HL-60 (cell line): ENCODE measurements at regions not wholly inside any gene's neighbourhood (a gene's known extent, or its start where the extent isn't known, plus 50 kb on each side); places are given as distances from the start of the nearest gene placed in this dataset.

ENCODE experiments used
- DNase-seq, 2 experiments: peaks; one replicate each; pipeline ENCODE4 v3.0.0-alpha.2; 2010 to 2020; ENCODE audit warnings: low read depth in 1 of 2, low spot score in 1 of 2
- H3K27ac ChIP-seq: fragments of 250-450 bp; sonication (Bioruptor Pico); replicated peaks from 2 replicates; pipeline ENCODE4 v1.5.1; 2020; ENCODE audit warnings: mild to moderate bottlenecking, moderate library complexity
- H3K27me3 ChIP-seq: fragments of 250-450 bp; sonication (Bioruptor Pico); 2 replicates; pipeline ENCODE4 v1.5.1; 2021; ENCODE audit warnings: mild to moderate bottlenecking, moderate library complexity; ENCODE audit not compliant: insufficient read depth, poor library complexity, severe bottlenecking
- H3K4me3 ChIP-seq: replicated peaks from 2 replicates; pipeline ENCODE4 v1.5.1; 2011; ENCODE audit warnings: mild to moderate bottlenecking, control low read depth, low read length; ENCODE audit not compliant: insufficient read depth
- GABPA ChIP-seq: IDR thresholded peaks from 2 replicates; pipeline ENCODE4 v1.6.1; 2012; ENCODE audit warnings: low read depth
- POLR2AphosphoS5 ChIP-seq: IDR thresholded peaks from 2 replicates; pipeline ENCODE4 v1.6.1; 2012; ENCODE audit warnings: low read depth
- SPI1 ChIP-seq: IDR thresholded peaks from 2 replicates; pipeline ENCODE4 v1.6.1; 2012; ENCODE audit warnings: low read depth, mild to moderate bottlenecking, borderline replicate concordance
- TF ChIP-seq, protein P1 (sequence below): IDR thresholded peaks from 2 replicates; pipeline ENCODE4 v1.6.1; 2012; ENCODE audit warnings: low read depth; ENCODE audit not compliant: insufficient replicate concordance
- TF ChIP-seq, protein P2 (sequence below): IDR thresholded peaks from one replicate; pipeline ENCODE4 v1.5.1; 2011; ENCODE audit warnings: low read length, control low read depth, inconsistent platforms; ENCODE audit not compliant: insufficient read depth

DNA sequence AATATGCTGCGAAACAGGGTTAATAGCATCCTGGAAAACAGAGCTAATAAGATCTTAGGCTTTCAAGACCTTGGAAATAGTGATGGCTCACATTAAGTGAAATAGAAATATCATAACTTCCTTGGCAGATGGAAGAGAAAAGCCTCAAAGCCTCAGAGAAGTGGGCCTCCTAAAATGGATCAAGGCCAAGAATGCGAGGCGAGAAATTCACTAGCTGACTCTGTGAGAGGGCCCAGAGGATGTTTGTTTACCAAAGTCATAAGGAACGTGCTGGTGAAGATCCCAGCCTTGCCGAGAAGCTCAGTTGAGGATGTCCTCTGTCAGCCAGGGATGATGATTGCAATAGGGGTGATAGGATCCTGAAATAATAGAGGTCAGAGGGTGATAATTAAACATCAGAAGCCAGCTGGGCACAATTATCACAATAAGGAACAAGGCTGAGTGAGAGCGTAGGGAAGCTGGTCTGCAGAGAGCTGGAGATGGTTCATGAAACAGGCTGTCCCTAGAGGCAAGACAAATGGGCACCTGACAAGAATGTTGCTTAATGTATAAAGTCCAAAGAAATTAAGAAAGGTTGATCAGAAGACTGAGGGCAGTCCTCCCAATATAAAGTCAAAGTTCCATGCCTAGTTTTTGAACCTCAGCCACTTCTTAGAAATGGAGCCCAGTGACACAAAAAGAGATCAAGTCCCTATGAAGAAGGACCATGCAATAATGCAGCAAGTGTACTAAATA is 101.7 kb upstream of the COG2 start:
- no peak for DNase-seq
- no peak for TF ChIP-seq GABPA
- TF ChIP-seq, protein P1, sequence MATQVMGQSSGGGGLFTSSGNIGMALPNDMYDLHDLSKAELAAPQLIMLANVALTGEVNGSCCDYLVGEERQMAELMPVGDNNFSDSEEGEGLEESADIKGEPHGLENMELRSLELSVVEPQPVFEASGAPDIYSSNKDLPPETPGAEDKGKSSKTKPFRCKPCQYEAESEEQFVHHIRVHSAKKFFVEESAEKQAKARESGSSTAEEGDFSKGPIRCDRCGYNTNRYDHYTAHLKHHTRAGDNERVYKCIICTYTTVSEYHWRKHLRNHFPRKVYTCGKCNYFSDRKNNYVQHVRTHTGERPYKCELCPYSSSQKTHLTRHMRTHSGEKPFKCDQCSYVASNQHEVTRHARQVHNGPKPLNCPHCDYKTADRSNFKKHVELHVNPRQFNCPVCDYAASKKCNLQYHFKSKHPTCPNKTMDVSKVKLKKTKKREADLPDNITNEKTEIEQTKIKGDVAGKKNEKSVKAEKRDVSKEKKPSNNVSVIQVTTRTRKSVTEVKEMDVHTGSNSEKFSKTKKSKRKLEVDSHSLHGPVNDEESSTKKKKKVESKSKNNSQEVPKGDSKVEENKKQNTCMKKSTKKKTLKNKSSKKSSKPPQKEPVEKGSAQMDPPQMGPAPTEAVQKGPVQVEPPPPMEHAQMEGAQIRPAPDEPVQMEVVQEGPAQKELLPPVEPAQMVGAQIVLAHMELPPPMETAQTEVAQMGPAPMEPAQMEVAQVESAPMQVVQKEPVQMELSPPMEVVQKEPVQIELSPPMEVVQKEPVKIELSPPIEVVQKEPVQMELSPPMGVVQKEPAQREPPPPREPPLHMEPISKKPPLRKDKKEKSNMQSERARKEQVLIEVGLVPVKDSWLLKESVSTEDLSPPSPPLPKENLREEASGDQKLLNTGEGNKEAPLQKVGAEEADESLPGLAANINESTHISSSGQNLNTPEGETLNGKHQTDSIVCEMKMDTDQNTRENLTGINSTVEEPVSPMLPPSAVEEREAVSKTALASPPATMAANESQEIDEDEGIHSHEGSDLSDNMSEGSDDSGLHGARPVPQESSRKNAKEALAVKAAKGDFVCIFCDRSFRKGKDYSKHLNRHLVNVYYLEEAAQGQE, result no peak
- TF ChIP-seq, protein P2, sequence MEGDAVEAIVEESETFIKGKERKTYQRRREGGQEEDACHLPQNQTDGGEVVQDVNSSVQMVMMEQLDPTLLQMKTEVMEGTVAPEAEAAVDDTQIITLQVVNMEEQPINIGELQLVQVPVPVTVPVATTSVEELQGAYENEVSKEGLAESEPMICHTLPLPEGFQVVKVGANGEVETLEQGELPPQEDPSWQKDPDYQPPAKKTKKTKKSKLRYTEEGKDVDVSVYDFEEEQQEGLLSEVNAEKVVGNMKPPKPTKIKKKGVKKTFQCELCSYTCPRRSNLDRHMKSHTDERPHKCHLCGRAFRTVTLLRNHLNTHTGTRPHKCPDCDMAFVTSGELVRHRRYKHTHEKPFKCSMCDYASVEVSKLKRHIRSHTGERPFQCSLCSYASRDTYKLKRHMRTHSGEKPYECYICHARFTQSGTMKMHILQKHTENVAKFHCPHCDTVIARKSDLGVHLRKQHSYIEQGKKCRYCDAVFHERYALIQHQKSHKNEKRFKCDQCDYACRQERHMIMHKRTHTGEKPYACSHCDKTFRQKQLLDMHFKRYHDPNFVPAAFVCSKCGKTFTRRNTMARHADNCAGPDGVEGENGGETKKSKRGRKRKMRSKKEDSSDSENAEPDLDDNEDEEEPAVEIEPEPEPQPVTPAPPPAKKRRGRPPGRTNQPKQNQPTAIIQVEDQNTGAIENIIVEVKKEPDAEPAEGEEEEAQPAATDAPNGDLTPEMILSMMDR, result no peak
- no peak for TF ChIP-seq SPI1
- TF ChIP-seq POLR2AphosphoS5, result no peak
- Histone ChIP-seq H3K27me3 (no peaks in the 10 kb centered on the region), H3K27ac (no peak overlapping the region), H3K4me3 (no peak overlapping the region)

DNA sequence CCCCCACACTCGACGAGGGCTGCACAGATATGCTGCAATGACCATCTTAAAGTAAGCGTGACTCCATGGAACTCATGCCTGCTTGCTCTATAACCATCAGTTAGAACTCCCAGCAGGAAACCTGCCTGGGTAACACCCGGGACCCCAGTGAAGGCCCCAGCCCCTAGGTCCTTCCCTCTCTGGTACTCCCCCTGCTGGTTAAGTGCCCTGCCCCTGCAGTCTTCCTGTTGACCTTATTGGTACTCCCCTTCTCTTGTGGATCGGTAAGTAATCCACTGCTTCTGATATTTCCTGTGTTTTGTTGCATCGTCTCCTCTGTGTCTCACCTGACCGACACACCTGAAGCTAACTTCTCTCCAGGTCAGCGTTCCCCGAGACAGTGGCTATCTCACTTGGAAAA is 104.8 kb upstream of the COG2 start:
- no peak for DNase-seq
- no peak for TF ChIP-seq GABPA
- TF ChIP-seq, protein P2, result no peak
- no peak for TF ChIP-seq SPI1
- TF ChIP-seq, protein P1, result no peak
- TF ChIP-seq POLR2AphosphoS5, result no peak
- Histone ChIP-seq H3K4me3 (no peak overlapping the region), H3K27me3 (no peaks in the 10 kb centered on the region), H3K27ac (no peak overlapping the region)

DNA sequence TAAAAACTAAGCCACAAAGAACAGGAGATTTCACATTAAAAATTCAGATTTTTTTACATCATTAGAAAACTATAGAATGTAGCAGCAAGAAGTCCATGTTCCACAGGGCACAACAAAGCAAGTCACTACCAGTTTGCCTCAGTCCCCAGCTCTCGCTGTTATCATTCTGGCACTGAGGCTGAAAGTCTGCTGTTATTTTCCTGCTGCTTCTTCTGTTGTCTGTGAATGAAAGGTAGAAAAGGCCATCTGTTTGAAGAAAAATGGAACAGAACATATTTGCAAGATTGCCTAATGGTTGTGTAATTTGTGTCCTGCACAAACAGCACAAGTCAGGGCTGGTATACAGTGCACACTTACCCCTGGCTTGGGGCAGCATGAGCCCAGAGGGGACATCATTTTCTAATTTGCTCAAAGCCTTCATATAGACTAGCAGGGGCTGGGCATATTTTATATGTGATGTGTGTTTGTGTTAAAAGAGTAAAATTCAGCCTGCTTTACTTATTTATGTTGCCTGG is 105.6 kb upstream of the COG2 start:
- Histone ChIP-seq H3K27ac (no peak overlapping the region), H3K4me3 (no peak overlapping the region), H3K27me3 (no peaks in the 10 kb centered on the region)
- no peak for DNase-seq
- TF ChIP-seq SPI1 (no peak), POLR2AphosphoS5 (no peak), GABPA (no peak)
- TF ChIP-seq, protein P2, result no peak
- TF ChIP-seq, protein P1, result no peak
